ENCODE measurements at regions not wholly inside any gene's neighbourhood (a gene's known extent, or its start where the extent isn't known, plus 50 kb on each side); places are given as distances from the start of the nearest gene placed in this dataset.

- no peak overlapping the region for H3K4me3 Mint-ChIP-seq
Observed at GRCh38 chr6:84596488-84596887, 167.9 kb downstream of the TBX18 start.

More at GRCh38 chr6:84596488-84596887, 167.9 kb downstream of the TBX18 start:
- no peak for ATAC-seq
- H3K4me1 Mint-ChIP-seq: no peaks in the 10 kb centered on the region
- TF ChIP-seq REST (IDR thresholded peaks at IDR 0.05; ENCODE audit: unreplicated experiment) (no peak), JUNB (IDR thresholded peaks at IDR 0.05; ENCODE audit: unreplicated experiment) (no peak), ETS1 (IDR thresholded peaks at IDR 0.05) (no peak), ZNF462 (CRISPR knock-in tag; IDR thresholded peaks at IDR 0.05) (no peak), EZH2phosphoT487 (IDR thresholded peaks at IDR 0.05; ENCODE audit: unreplicated experiment) (no peak), ZNF331 (CRISPR knock-in tag; IDR thresholded peaks at IDR 0.05; ENCODE audit: low read depth) (no peak), EZH2 (IDR thresholded peaks at IDR 0.05; ENCODE audit: low read depth, unreplicated experiment) (no peak), STAT1 (IDR thresholded peaks at IDR 0.05; ENCODE audit: unreplicated experiment) (no peak), CREB1 (CRISPR knock-in tag; IDR thresholded peaks at IDR 0.05; ENCODE audit: low read depth) (no peak), ZNF114 (CRISPR knock-in tag; IDR thresholded peaks at IDR 0.05) (no peak), NANOG (IDR thresholded peaks at IDR 0.05; ENCODE audit: borderline replicate concordance) (no peak)
- H3F3A ChIP-seq (replicated peaks; ENCODE audit: low read depth): no peaks in the 10 kb centered on the region
- no peaks in the 10 kb centered on the region for H3K27me3 ChIP-seq (ENCODE audit: insufficient read depth)
- H3K4me1 ChIP-seq (ENCODE audit: insufficient read depth): no peaks in the 10 kb centered on the region
- no peak overlapping the region for H3K4me3 ChIP-seq
- no peak overlapping the region for H2AFZ ChIP-seq
- no peaks in the 10 kb centered on the region for H3K27me3 Mint-ChIP-seq (ENCODE audit: insufficient read depth, low read depth, poor library complexity)
- DNase-seq (ENCODE audit: low spot score): no peak
- H3K79me2 ChIP-seq (replicated peaks; ENCODE audit: insufficient read depth): no peaks in the 10 kb centered on the region
- no peaks in the 10 kb centered on the region for H3K36me3 Mint-ChIP-seq (ENCODE audit: low read depth)
- H3K9me3 Mint-ChIP-seq: no peaks in the 10 kb centered on the region
- no peak overlapping the region; the same call in 1 of the 2 replicates for H3K27ac Mint-ChIP-seq
- H4K20me1 ChIP-seq (replicated peaks; ENCODE audit: insufficient read depth): no peaks in the 10 kb centered on the region
- no peak overlapping the region for H3K4me2 ChIP-seq
- H3K36me3 ChIP-seq (ENCODE audit: insufficient read depth): no peaks in the 10 kb centered on the region
- no peaks in the 10 kb centered on the region for H3K9me2 ChIP-seq (ENCODE audit: insufficient read depth)
- no peak overlapping the region for H3K27ac ChIP-seq (ENCODE audit: low read depth)
